GM18519 (cell line): ENCODE measurements at regions not wholly inside any gene's neighbourhood (a gene's known extent, or its start where the extent isn't known, plus 50 kb on each side); places are given as distances from the start of the nearest gene placed in this dataset.

Experiments used
- ATAC-seq: cut with Tn5 transposase; IDR thresholded peaks from one replicate; pipeline ENCODE4 v1.9.1; 2021; ENCODE audit warnings: mild to moderate bottlenecking, moderate library complexity; ENCODE audit not compliant: unreplicated experiment, low FRiP score

DNA sequence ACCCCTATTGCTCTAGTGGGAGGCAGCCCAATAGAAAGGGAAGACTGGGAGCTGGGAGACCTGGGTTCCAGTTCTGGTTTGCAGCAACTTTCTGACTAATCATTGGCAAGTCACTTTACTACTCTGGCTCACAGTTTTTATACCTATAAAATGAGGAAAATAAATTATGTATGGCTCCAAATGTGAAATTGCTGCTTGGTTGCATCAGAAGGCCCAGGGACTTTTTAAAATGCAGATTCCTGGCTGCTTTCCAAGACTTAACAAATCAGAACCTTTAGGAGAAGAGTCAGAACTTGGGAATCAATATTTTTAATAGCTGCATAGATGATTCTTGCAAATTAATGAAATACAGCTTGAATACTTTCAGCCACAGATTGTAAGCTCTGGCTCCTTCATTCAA is 943.9 kb downstream of the EPHA4 start:
- ATAC-seq: no peak

DNA sequence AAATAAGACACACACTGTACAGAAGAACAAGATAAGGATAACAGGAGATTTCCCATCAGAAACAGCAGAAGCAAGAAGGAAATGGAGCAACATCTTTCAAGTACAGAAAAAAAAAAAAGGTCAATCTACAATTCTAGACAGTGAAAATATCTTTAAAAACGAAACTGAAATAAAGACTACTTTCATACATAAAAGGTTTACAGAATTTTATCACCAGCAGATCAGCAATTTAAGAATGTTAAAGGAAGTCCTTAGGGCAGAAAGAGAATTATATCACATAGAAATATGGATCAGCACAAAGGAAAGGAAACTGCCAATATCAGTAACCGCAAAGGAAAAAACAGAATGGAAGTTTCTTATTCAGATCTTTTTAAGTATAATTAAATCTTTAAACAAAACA is 931.0 kb downstream of the EPHA4 start:
- ATAC-seq: no peak

DNA sequence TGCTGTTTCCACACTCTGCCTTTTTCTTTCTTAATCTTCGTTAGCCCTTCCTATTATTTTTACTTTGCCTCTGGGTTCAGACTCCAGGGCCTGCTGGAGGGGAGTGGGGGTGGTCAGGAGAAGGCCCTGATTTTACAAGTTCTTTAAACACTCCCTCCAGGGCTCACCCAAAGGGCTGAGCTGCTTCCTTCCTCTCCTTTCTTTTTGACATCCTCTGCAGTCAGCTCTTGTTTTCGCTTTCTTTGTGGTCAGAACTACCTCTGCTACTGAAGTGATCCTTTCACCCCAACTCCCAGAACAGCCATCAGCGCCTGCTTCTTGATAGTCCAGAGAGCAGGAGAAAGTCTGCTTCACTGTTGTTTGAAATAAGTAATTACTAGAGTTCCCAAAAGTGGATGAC is 925.7 kb downstream of the EPHA4 start:
- ATAC-seq: peak; percentile 97

- no peak for ATAC-seq
Measured at GRCh38 chr2:220648628-220649027, 923.5 kb downstream of the EPHA4 start.

DNA sequence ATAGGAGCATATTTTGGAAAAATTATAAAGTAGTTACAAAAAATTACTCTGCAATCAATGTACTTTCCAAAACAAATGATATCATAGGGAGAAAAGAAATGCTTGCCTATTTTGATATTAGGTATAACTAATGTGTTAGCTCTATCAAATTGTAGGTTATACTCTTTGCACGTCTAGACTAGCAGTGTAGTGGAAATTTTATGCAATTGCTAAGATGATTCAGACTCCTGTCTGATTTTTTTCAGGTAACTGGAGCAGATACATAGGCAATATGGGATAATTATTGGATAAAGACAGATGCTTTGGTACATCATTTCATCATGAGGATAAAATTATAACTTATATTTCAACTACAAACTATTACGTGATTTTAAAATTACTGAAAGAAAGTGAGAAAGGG is 918.3 kb downstream of the EPHA4 start:
- ATAC-seq: no peak

DNA sequence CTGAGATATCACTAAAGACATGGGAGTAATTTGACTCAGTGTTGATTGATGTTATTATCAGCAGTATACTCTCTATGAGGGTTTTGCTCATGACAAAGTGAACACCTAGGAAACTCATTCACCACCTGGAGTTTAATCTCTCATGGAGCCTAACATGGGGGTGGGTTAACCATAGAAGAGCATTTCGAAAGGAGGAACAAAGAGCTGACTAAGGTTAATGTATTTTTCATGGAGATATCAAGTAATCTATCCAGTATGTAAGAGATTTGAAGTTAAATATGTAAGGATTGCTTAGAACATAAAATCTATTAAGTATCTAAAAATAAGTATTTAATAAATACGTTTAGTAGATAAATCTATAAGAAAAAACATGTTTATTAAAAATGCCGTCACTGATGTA is 917.8 kb downstream of the EPHA4 start:
- no peak for ATAC-seq

DNA sequence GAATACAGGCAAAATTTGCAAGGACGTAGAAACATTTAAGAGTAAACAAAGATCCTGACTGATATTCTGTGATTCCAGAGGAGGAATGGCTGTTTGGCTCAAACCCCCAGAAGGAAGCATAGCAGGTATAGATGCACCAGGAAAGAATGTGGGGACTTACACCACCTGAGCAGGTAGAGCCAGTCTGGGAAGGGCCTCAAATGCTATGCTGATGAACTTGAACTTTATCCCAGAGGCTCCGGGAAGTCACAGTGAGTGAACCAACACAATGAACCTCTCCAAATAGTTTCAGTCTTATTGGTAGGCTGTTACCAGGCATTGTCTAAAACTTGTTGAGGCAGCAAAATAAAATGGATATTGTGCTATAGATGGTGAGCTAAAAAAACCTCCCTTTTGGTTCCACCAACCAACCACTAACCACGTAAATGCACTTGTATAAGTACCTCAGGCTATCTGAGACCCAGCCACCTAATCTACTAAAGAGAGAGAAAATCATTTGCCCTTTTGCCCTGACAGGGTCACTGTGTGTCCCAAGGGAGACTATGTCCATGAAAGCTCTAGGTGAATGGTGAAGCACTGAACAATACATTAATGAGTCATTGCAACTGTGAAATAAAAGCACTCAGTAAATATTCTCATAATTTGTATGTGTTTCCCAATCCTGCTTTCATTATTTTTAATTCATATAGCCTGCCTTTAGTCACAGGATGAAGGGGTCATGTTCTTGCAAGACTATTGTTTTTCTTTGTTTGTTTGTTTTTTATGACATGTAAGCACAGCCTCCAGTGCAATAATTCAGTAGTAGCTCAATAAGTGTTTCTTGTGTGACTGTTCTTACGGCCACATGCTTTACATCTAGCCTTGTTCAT is 911.6 kb downstream of the EPHA4 start:
- no peak for ATAC-seq

DNA sequence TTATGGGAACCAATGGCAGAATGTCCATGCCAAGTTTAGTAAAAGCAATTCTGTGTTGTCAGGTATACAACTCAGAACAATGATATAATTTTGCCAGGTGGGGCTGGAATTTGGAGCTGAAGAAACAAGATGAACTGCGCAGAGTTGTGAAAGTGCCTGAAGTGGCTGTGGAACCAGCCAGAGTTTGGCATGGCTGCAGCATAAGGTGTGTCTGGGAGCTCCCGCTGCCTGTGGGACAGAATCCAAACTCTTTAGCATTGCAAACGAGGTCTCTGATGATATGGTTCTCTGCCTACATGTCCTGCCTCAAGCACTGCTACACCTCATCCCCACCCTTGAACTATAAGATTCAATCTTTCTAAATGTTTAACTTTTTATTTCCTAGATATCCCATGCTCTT is 909.7 kb downstream of the EPHA4 start:
- ATAC-seq: no peak

- no peak for ATAC-seq
Measured at GRCh38 chr2:220663065-220663464, 909.0 kb downstream of the EPHA4 start.

- no peak for ATAC-seq
Measured at GRCh38 chr2:220664272-220665107, 907.6 kb downstream of the EPHA4 start.

GRCh38 chr2:220665108-220665471 is 907.0 kb downstream of the EPHA4 start:
- ATAC-seq: no peak

- no peak for ATAC-seq
Measured at GRCh38 chr2:220669324-220669723, 902.8 kb downstream of the EPHA4 start.

DNA sequence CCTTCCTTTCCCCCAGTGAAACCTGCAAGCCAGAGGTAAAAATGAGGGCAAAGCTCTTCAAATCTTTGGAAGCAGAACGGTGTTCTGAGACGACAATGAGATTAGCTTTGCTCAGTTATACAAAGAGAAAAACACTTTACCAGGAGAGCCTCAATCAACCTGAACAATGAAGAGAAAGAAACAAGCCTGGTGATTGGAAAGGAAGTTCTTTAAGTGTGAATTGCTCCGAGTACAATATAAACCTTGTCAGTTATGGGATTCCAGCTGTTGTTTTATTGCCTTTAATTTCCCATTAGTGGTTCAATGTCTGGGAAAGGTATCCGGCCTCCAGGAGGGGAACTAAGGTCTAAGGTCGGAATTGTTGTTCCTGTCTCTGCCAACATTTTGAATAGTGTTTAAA is 901.6 kb downstream of the EPHA4 start:
- no peak for ATAC-seq

DNA sequence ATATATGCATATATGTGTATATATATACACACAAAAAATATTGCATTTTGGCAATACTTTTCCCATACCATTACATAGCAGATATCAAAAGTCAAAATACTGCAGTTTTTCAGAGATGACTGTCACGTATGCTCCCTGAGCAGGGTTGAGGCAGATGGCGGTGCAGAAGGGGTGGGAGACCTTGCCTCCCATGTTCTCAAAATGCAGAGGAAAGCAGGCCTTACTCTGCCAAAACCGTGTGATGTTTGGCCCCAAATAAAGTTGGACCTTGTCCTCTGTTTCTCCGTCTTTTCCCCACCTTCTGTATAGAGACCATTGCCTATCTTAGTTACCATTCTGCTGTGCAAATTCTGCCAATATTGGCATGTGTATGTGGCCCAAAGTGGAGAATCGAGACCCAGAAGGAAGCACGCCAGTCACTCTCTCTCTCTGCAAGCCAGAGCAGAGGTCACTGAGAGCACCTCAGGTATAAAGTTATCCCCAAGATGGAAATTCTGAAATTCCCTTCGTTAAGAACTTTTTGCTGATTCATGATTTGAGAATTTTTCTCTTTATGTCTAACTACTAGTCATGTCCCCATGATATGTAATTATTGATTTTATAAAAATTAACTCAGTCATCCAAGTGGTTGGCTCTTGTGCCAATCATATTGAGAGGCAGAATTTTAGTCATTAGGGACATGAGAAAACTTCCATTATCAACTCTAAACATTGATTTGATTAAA is 898.8 kb downstream of the EPHA4 start:
- ATAC-seq: no peak

GRCh38 chr2:220674033-220674432 is 898.1 kb downstream of the EPHA4 start:
- ATAC-seq: peak; percentile 82

- no peak for ATAC-seq
Measured at GRCh38 chr2:220676695-220677094, 895.4 kb downstream of the EPHA4 start.

DNA sequence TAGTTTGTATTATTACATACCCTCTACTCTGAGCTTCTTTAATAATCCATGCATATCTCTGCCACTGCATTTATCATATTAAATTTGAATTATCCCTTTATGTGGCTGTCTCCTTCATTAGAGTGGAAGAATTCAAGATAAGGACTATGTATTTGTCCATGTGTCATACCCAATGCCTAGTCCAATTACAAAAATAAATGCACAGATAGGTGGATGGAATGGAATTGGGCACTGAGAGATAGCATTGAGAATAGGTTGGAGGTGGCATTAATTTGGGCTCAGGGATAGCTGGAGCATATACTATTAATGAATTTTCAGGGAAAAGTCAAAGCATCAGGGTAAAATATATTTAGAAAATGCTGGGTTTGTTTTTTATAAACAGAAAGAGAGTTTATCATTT is 893.2 kb downstream of the EPHA4 start:
- no peak for ATAC-seq

DNA sequence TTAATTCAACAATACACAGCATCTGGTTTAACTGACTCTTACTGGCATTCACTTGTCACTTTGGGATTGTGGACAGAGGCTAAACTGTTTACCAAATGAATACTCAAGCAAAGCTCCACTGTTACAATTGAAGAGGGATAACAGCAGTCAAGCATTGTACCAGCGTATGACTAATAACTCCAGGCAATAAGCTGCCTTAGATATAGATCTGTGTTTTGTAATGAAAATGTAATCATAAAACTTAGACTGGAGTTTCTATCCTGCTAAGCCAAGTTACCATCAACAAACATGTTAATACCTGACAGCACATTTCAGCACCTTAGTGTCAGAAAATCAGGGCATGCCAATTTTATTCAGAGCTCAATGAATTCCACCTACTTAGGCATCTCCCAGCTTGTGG is 889.5 kb downstream of the EPHA4 start:
- ATAC-seq: no peak

- no peak for ATAC-seq
Measured at GRCh38 chr2:220684099-220684498, 888.0 kb downstream of the EPHA4 start.

- ATAC-seq: peak; percentile 80
Measured at GRCh38 chr2:220687231-220687843, 884.8 kb downstream of the EPHA4 start.
